ENCODE measurements at regions not wholly inside any gene's neighbourhood (a gene's known extent, or its start where the extent isn't known, plus 50 kb on each side); places are given as distances from the start of the nearest gene placed in this dataset.

DNA sequence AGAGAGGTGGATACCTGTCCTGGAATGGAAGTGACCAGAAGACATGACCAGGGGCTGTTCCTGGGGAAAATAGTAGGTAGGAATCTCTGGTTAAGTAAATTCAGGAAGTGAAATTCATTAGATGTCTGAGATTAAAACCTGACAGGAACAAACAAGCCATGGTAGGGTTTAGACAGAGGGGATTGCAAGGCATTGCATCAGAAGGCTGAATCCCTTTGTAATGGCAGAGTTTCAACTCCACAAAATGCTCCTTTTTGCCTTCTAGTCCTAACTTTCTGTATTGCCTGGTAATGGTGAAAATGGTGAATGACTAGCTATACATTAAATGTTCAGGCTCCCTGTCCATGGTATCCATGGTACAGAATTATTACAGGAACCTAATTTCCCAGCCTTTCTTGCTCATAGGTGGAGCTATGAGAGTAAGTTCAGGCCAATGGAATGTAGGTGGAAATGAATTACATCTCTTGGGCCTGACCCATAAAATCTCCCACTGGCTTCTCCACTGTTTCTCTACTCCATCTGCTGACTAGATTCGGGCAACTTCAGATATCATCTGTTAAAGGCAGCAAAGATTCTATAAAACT is 113.4 kb upstream of the CNTLN start:
- DNase-seq (ENCODE audit: insufficient read length, low spot score, missing footprints), result no peak

DNA sequence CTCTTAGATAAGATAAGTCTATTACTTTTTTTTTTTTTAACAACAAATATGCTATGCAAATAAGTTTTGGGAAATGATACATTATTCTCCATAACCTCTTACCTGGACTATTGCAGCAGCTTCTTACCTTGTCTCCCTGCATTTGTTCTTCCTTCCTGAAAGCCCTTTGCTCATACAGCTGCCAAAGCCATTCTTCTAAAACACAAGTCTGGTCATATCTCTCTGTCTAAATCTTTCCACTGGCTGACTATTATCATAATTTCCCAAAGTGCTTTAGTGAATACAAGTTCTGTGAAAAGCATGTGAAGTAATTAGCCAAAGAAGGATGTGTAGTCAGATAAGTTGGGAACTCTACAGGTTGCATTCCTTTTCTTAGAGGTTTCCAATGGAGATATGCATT is 115.4 kb upstream of the CNTLN start:
- H3K79me2 ChIP-seq (ENCODE audit: insufficient read depth, low read length), result no peaks in the 10 kb centered on the region
- TF ChIP-seq, protein P1, sequence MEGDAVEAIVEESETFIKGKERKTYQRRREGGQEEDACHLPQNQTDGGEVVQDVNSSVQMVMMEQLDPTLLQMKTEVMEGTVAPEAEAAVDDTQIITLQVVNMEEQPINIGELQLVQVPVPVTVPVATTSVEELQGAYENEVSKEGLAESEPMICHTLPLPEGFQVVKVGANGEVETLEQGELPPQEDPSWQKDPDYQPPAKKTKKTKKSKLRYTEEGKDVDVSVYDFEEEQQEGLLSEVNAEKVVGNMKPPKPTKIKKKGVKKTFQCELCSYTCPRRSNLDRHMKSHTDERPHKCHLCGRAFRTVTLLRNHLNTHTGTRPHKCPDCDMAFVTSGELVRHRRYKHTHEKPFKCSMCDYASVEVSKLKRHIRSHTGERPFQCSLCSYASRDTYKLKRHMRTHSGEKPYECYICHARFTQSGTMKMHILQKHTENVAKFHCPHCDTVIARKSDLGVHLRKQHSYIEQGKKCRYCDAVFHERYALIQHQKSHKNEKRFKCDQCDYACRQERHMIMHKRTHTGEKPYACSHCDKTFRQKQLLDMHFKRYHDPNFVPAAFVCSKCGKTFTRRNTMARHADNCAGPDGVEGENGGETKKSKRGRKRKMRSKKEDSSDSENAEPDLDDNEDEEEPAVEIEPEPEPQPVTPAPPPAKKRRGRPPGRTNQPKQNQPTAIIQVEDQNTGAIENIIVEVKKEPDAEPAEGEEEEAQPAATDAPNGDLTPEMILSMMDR (IDR thresholded peaks at IDR 0.05; ENCODE audit: extremely low read depth, low read depth, low read length), result no peak
- peaks cover 21% of the 10 kb centered on the region for H3K4me1 ChIP-seq (ENCODE audit: insufficient read depth, low read length)
- H2AFZ ChIP-seq (ENCODE audit: low read length), result no peak overlapping the region
- DNase-seq (ENCODE audit: insufficient read length, low spot score, missing footprints), result no peak
- H4K20me1 ChIP-seq (ENCODE audit: insufficient read depth, low read length), result no peaks in the 10 kb centered on the region
- H3K4me2 ChIP-seq (ENCODE audit: insufficient read depth, low read length), result no peak overlapping the region
- H3K27ac ChIP-seq (ENCODE audit: low read depth, low read length), result no peak overlapping the region
- H3K27me3 ChIP-seq (ENCODE audit: insufficient read depth, low read length), result no peaks in the 10 kb centered on the region
- no peaks in the 10 kb centered on the region for H3K36me3 ChIP-seq (ENCODE audit: insufficient read depth, low read length)
- no peak overlapping the region for H3K4me3 ChIP-seq (ENCODE audit: insufficient read depth, low read length)
- no peaks in the 10 kb centered on the region for H3K9me3 ChIP-seq (ENCODE audit: low read depth, low read length)

More for the DNA sequence above, 113.4 kb upstream of the CNTLN start:
- TF ChIP-seq, protein P1 (IDR thresholded peaks at IDR 0.05; ENCODE audit: extremely low read depth, low read depth, low read length), result no peak
- no peak overlapping the region for H3K27ac ChIP-seq (ENCODE audit: low read depth, low read length)
- no peak overlapping the region for H3K4me3 ChIP-seq (ENCODE audit: insufficient read depth, low read length)
- H3K79me2 ChIP-seq (ENCODE audit: insufficient read depth, low read length), result no peaks in the 10 kb centered on the region
- H3K4me2 ChIP-seq (ENCODE audit: insufficient read depth, low read length), result no peak overlapping the region
- peak overlapping the region; percentile 17 for H2AFZ ChIP-seq (ENCODE audit: low read length)
- no peaks in the 10 kb centered on the region for H4K20me1 ChIP-seq (ENCODE audit: insufficient read depth, low read length)
- H3K27me3 ChIP-seq (ENCODE audit: insufficient read depth, low read length), result no peaks in the 10 kb centered on the region
- H3K9me3 ChIP-seq (ENCODE audit: low read depth, low read length), result no peaks in the 10 kb centered on the region
- H3K36me3 ChIP-seq (ENCODE audit: insufficient read depth, low read length), result no peaks in the 10 kb centered on the region
- H3K4me1 ChIP-seq (ENCODE audit: insufficient read depth, low read length), result peaks cover 21% of the 10 kb centered on the region

DNA sequence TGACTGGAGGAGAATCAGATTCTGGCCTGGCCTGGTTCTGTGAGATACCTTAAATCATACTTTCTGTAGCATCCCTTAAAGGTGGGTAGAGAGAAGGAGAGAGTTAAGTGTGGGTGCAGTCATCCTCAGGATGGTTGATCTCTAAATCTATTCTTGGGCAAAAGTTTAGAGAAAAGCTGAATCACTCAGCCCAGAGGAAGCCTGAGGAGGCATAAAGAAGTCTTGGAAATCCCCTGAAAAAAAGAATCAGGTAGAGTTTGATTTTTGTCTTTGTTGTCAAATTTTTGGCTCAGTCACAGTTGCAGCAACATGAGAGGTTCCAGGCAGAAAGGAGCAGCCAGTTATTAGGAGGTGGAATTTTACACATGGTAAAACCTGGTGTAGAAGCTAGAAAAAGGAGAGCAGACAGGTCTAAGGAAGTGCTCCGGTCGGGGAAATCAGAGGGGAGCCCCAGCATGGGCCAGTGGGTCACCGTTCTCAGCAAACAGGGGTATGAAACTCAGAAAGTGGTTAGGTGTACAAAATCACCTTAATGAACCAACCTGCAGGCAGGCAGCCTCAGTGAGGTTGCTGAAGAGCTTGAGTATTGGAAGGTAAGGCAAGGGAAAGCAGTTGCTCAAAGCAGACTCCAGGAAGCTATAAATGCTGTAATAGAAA is 116.2 kb upstream of the CNTLN start:
- peak; percentile 8 for DNase-seq (ENCODE audit: insufficient read length, low spot score, missing footprints)
- Histone ChIP-seq H3K4me2 (ENCODE audit: insufficient read depth, low read length) (peak overlapping the region; percentile 70), H3K9me3 (ENCODE audit: low read depth, low read length) (no peaks in the 10 kb centered on the region), H3K79me2 (ENCODE audit: insufficient read depth, low read length) (no peaks in the 10 kb centered on the region), H3K36me3 (ENCODE audit: insufficient read depth, low read length) (no peaks in the 10 kb centered on the region), H3K4me1 (ENCODE audit: insufficient read depth, low read length) (peaks cover 21% of the 10 kb centered on the region), H3K27me3 (ENCODE audit: insufficient read depth, low read length) (no peaks in the 10 kb centered on the region), H2AFZ (ENCODE audit: low read length) (peak overlapping the region; percentile 89), H4K20me1 (ENCODE audit: insufficient read depth, low read length) (no peaks in the 10 kb centered on the region), H3K4me3 (ENCODE audit: insufficient read depth, low read length) (peak overlapping the region; percentile 35), H3K27ac (ENCODE audit: low read depth, low read length) (peak overlapping the region; percentile 96)
- TF ChIP-seq, protein P1 (IDR thresholded peaks at IDR 0.05; ENCODE audit: extremely low read depth, low read depth, low read length), result no peak

DNA sequence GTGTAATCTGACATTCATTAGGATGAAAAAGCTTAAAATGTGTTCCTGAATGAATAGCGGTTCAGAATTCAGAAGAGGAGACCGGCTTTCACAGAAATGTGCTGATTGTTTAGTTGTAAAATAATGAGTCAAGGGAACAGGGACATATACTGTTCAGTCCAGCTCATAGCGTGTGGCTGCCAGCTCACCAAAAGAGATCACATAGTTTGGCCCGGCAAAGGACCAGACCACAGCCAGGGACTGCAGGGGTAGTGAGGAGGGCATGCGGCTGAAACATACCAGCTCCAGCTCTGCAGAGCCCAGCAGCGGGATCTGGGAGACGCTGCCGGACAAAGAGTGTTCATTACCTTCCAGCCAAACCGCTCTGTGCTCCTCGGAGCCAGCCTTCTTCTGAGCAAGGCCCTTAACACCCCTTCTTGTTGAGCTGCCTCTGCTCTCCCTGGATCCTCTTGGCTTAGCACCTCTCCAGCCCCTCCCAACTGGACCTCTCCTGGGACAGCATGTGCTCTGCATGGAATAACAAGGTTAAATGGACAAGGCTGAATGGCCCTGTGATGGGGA is 116.8 kb upstream of the CNTLN start:
- H4K20me1 ChIP-seq (ENCODE audit: insufficient read depth, low read length), result no peaks in the 10 kb centered on the region
- H2AFZ ChIP-seq (ENCODE audit: low read length), result peak overlapping the region; percentile 89
- peaks cover 21% of the 10 kb centered on the region for H3K4me1 ChIP-seq (ENCODE audit: insufficient read depth, low read length)
- DNase-seq (ENCODE audit: insufficient read length, low spot score, missing footprints), result peak; percentile 79
- TF ChIP-seq, protein P1 (IDR thresholded peaks at IDR 0.05; ENCODE audit: extremely low read depth, low read depth, low read length), result no peak
- peak overlapping the region; percentile 96 for H3K27ac ChIP-seq (ENCODE audit: low read depth, low read length)
- H3K9me3 ChIP-seq (ENCODE audit: low read depth, low read length), result no peaks in the 10 kb centered on the region
- peak overlapping the region; percentile 35 for H3K4me3 ChIP-seq (ENCODE audit: insufficient read depth, low read length)
- no peaks in the 10 kb centered on the region for H3K79me2 ChIP-seq (ENCODE audit: insufficient read depth, low read length)
- H3K36me3 ChIP-seq (ENCODE audit: insufficient read depth, low read length), result no peaks in the 10 kb centered on the region
- peak overlapping the region; percentile 70 for H3K4me2 ChIP-seq (ENCODE audit: insufficient read depth, low read length)
- H3K27me3 ChIP-seq (ENCODE audit: insufficient read depth, low read length), result no peaks in the 10 kb centered on the region

All from osteoblast (primary cell).